OCI-LY1 (cell line): ENCODE measurements at regions not wholly inside any gene's neighbourhood (a gene's known extent, or its start where the extent isn't known, plus 50 kb on each side); places are given as distances from the start of the nearest gene placed in this dataset.

Experiments used
- H2AFZ ChIP-seq: fragments of 200-600 bp; sonication (generic), shearing (Covaris generic); 2 replicates; pipeline ENCODE4 v1.6.0; 2014; ENCODE audit warnings: antibody characterized with exemption, mild to moderate bottlenecking, low read length
- H3F3A ChIP-seq: fragments of 200-600 bp; sonication (generic), shearing (Covaris generic); 2 replicates; pipeline ENCODE4 v1.6.0; 2014; ENCODE audit warnings: mild to moderate bottlenecking, antibody characterized with exemption, low read length, moderate library complexity; ENCODE audit not compliant: insufficient read depth
- H3K27ac ChIP-seq: fragments of 200-600 bp; sonication (generic); 2 replicates; pipeline ENCODE4 v1.5.1; 2014; ENCODE audit warnings: low read length, mixed run types, mild to moderate bottlenecking, low read depth; ENCODE audit not compliant: poor library complexity, severe bottlenecking
- H3K27me3 ChIP-seq: fragments of 200-600 bp; sonication (generic); 2 replicates; pipeline ENCODE4 v1.6.0; 2014; ENCODE audit warnings: antibody characterized with exemption, mild to moderate bottlenecking, low read length, moderate library complexity; ENCODE audit not compliant: insufficient read depth
- H3K36me3 ChIP-seq: fragments of 200-600 bp; sonication (generic); 2 replicates; pipeline ENCODE4 v1.6.1; 2014; ENCODE audit warnings: mild to moderate bottlenecking, antibody characterized with exemption, low read length, moderate library complexity, mixed read lengths; ENCODE audit not compliant: insufficient read depth
- H3K4me1 ChIP-seq: fragments of 200-600 bp; sonication (generic); 2 replicates; pipeline ENCODE4 v1.5.1; 2014; ENCODE audit warnings: mild to moderate bottlenecking, low read length, moderate library complexity; ENCODE audit not compliant: insufficient read depth, severe bottlenecking
- H3K4me2 ChIP-seq: fragments of 200-600 bp; sonication (generic), shearing (Covaris generic); 2 replicates; pipeline ENCODE4 v1.6.1; 2014; ENCODE audit warnings: low read length
- H3K4me3 ChIP-seq: fragments of 200-600 bp; sonication (generic); 2 replicates; pipeline ENCODE4 v1.5.1; 2014; ENCODE audit warnings: low read length, low read depth, mild to moderate bottlenecking, mixed read lengths; ENCODE audit not compliant: poor library complexity, severe bottlenecking
- H3K79me2 ChIP-seq: fragments of 200-600 bp; shearing (Covaris generic); 2 replicates; pipeline ENCODE4 v1.6.1; 2016; ENCODE audit warnings: mixed run types, low read length, mixed read lengths; ENCODE audit not compliant: insufficient read depth
- H3K9ac ChIP-seq: fragments of 200-600 bp; sonication (generic), shearing (Covaris generic); 2 replicates; pipeline ENCODE4 v1.6.1; 2014; ENCODE audit warnings: mild to moderate bottlenecking, low read length, mixed read lengths
- H3K9me2 ChIP-seq: fragments of 200-600 bp; sonication (generic), shearing (Covaris generic); 2 replicates; pipeline ENCODE4 v1.6.1; 2014; ENCODE audit warnings: low read depth, mild to moderate bottlenecking, low read length, mixed read lengths
- H3K9me3 ChIP-seq: fragments of 200-600 bp; shearing (Covaris generic); 2 replicates; pipeline ENCODE4 v1.6.1; 2014; ENCODE audit warnings: low read length, mixed read lengths
- H4K20me1 ChIP-seq: fragments of 200-600 bp; sonication (generic), shearing (Covaris generic); 2 replicates; pipeline ENCODE4 v1.6.0; 2016; ENCODE audit warnings: mild to moderate bottlenecking, low read length; ENCODE audit not compliant: insufficient read depth
- CTCF ChIP-seq: fragments of 200-600 bp; sonication (generic), shearing (Covaris generic); IDR thresholded peaks from 2 replicates; pipeline ENCODE4 v1.5.1; 2017; ENCODE audit warnings: mild to moderate bottlenecking, antibody characterized with exemption, low read length, moderate library complexity, mixed read lengths
- EZH2 ChIP-seq: fragments of 200-600 bp; sonication (generic), shearing (Covaris generic); IDR thresholded peaks from 2 replicates; pipeline ENCODE4 v1.8.0; 2017; ENCODE audit warnings: borderline replicate concordance, mixed run types, mild to moderate bottlenecking, antibody characterized with exemption, low read length, moderate library complexity, mixed read lengths

- H2AFZ ChIP-seq, result no peak overlapping the region
These were observed 978.4 kb upstream of the SPRY2 start for GRCh38 chr13:81319351-81319750.

GRCh38 chr13:81318231-81319019, 977.5 kb upstream of the SPRY2 start:
- H2AFZ ChIP-seq, result no peak overlapping the region
- no peak overlapping the region for H3K27ac ChIP-seq
- H3K36me3 ChIP-seq, result no peaks in the 10 kb centered on the region
- H3K9me2 ChIP-seq, result no peaks in the 10 kb centered on the region; the same call in 1 of the 2 replicates
- no peak overlapping the region for H3K4me2 ChIP-seq
- H3K9me3 ChIP-seq, result no peaks in the 10 kb centered on the region
- H3K9ac ChIP-seq, result no peak overlapping the region
- no peaks in the 10 kb centered on the region for H3K27me3 ChIP-seq
- no peak overlapping the region for H3K4me3 ChIP-seq
- no peaks in the 10 kb centered on the region for H4K20me1 ChIP-seq
- H3F3A ChIP-seq, result no peaks in the 10 kb centered on the region
- TF ChIP-seq CTCF, result no peak
- no peak for TF ChIP-seq EZH2
- no peaks in the 10 kb centered on the region for H3K79me2 ChIP-seq
- H3K4me1 ChIP-seq, result no peaks in the 10 kb centered on the region

More at GRCh38 chr13:81319351-81319750, 978.4 kb upstream of the SPRY2 start:
- no peaks in the 10 kb centered on the region for H4K20me1 ChIP-seq
- no peaks in the 10 kb centered on the region for H3K9me2 ChIP-seq
- no peak overlapping the region for H3K4me2 ChIP-seq
- H3K9ac ChIP-seq, result no peak overlapping the region
- H3K27ac ChIP-seq, result no peak overlapping the region
- no peaks in the 10 kb centered on the region for H3K27me3 ChIP-seq
- no peaks in the 10 kb centered on the region for H3K36me3 ChIP-seq
- no peaks in the 10 kb centered on the region for H3K4me1 ChIP-seq
- H3K9me3 ChIP-seq, result no peaks in the 10 kb centered on the region
- TF ChIP-seq EZH2 (no peak), CTCF (no peak)
- H3K4me3 ChIP-seq, result no peak overlapping the region
- H3K79me2 ChIP-seq, result no peaks in the 10 kb centered on the region
- no peaks in the 10 kb centered on the region for H3F3A ChIP-seq

GRCh38 chr13:81314461-81314860, 973.5 kb upstream of the SPRY2 start:
- Histone ChIP-seq H3F3A (no peaks in the 10 kb centered on the region), H3K27ac (no peak overlapping the region), H3K9me3 (no peaks in the 10 kb centered on the region), H3K4me3 (no peak overlapping the region), H3K4me1 (no peaks in the 10 kb centered on the region), H2AFZ (no peak overlapping the region), H3K9me2 (no peaks in the 10 kb centered on the region; the same call in 1 of the 2 replicates), H3K4me2 (no peak overlapping the region), H3K9ac (no peak overlapping the region), H3K79me2 (no peaks in the 10 kb centered on the region), H3K27me3 (no peaks in the 10 kb centered on the region), H3K36me3 (no peaks in the 10 kb centered on the region), H4K20me1 (no peaks in the 10 kb centered on the region)
- no peak for TF ChIP-seq EZH2
- no peak for TF ChIP-seq CTCF
